ENCODE measurements at regions not wholly inside any gene's neighbourhood (a gene's known extent, or its start where the extent isn't known, plus 50 kb on each side); places are given as distances from the start of the nearest gene placed in this dataset.

GRCh38 chr12:45586486-45586885, 143.0 kb upstream of the ARID2 start:
- TF ChIP-seq CTCF (IDR thresholded peaks at IDR 0.05) = no peak
- no peak for TF ChIP-seq POLR2A (IDR thresholded peaks at IDR 0.05)
